Hypothalamus (tissue), 51 donors: ENCODE measurements at regions not wholly inside any gene's neighbourhood (a gene's known extent, or its start where the extent isn't known, plus 50 kb on each side); places are given as distances from the start of the nearest gene placed in this dataset.
"Not testable (repeated sequence)": the region's sequence is repeated elsewhere in the genome, so short reads cannot be mapped to it uniquely, and the experiment has no call there.

Experiments
- DNase-seq, 51 donors: peaks; one replicate each; lab custom pipeline; 2025; lab: John Stamatoyannopoulos, UW

GRCh38 chr1:214095896-214096295 is 108.1 kb downstream of the PROX1 start:
- not testable (repeated sequence) for DNase-seq

- DNase-seq, result no peak
Observed at GRCh38 chr1:214101246-214101645, 113.5 kb downstream of the PROX1 start.

- no peak for DNase-seq
Observed at GRCh38 chr1:214101828-214102227, 114.1 kb downstream of the PROX1 start.

- no peak for DNase-seq
Observed at GRCh38 chr1:214102907-214103306, 115.1 kb downstream of the PROX1 start.

- DNase-seq, result no peak
Observed at GRCh38 chr1:214103778-214104177, 116.0 kb downstream of the PROX1 start.

- DNase-seq, result no peak
Observed at GRCh38 chr1:214106375-214106774, 118.6 kb downstream of the PROX1 start.

GRCh38 chr1:214107322-214108096 is 119.7 kb downstream of the PROX1 start:
- peak in 1 of 51 donors; percentile 0 for DNase-seq

- DNase-seq, result no peak
Observed at GRCh38 chr1:214108097-214108446, 120.3 kb downstream of the PROX1 start.

- DNase-seq, result no peak
Observed at GRCh38 chr1:214111796-214112195, 124.0 kb downstream of the PROX1 start.

GRCh38 chr1:214116258-214116657 is 128.5 kb downstream of the PROX1 start:
- DNase-seq, result no peak

GRCh38 chr1:214117780-214118179 is 130.0 kb downstream of the PROX1 start:
- DNase-seq, result no peak

GRCh38 chr1:214120191-214120590 is 132.4 kb downstream of the PROX1 start:
- no peak for DNase-seq

GRCh38 chr1:214120951-214121350 is 133.2 kb downstream of the PROX1 start:
- DNase-seq, result no peak

- no peak for DNase-seq
Observed at GRCh38 chr1:214122110-214122509, 134.3 kb downstream of the PROX1 start.

- peak in 33 of 51 donors; percentile 2 to 61 (median 29) for DNase-seq
Observed at GRCh38 chr1:214123061-214123784, 135.4 kb downstream of the PROX1 start.

GRCh38 chr1:214124281-214124805 is 136.6 kb downstream of the PROX1 start:
- DNase-seq, result no peak

- DNase-seq, result no peak
Observed at GRCh38 chr1:214124915-214125314, 137.1 kb downstream of the PROX1 start.

GRCh38 chr1:214125819-214126218 is 138.0 kb downstream of the PROX1 start:
- no peak for DNase-seq

- no peak for DNase-seq
Observed at GRCh38 chr1:214126697-214127146, 138.9 kb downstream of the PROX1 start.

GRCh38 chr1:214127705-214128104 is 139.9 kb downstream of the PROX1 start:
- no peak for DNase-seq

GRCh38 chr1:214135886-214136285 is 145.1 kb upstream of the SMYD2 start:
- DNase-seq, result no peak
